HG03135 (cell line): ENCODE measurements at regions not wholly inside any gene's neighbourhood (a gene's known extent, or its start where the extent isn't known, plus 50 kb on each side); places are given as distances from the start of the nearest gene placed in this dataset.

ENCODE experiments used
- ATAC-seq: cut with Tn5 transposase; IDR thresholded peaks from one replicate; pipeline ENCODE4 v1.9.1; 2021; ENCODE audit warnings: mild to moderate bottlenecking, moderate library complexity; ENCODE audit not compliant: unreplicated experiment

GRCh38 chr14:36035675-36036074 is 140.8 kb downstream of the PTCSC3 start:
- no peak for ATAC-seq

GRCh38 chr14:36028665-36029064 is 147.9 kb downstream of the PTCSC3 start:
- ATAC-seq, result no peak

- ATAC-seq, result no peak
Observed at GRCh38 chr14:36028218-36028617, 148.3 kb downstream of the PTCSC3 start.

- ATAC-seq, result no peak
Observed at GRCh38 chr14:36027354-36027753, 149.2 kb downstream of the PTCSC3 start.

- ATAC-seq, result no peak
Observed at GRCh38 chr14:36022765-36023410, 153.6 kb downstream of the PTCSC3 start.

- ATAC-seq, result no peak
Observed at GRCh38 chr14:36021591-36022320, 154.8 kb downstream of the PTCSC3 start.

- no peak for ATAC-seq
Observed at GRCh38 chr14:36021030-36021422, 155.5 kb downstream of the PTCSC3 start.

GRCh38 chr14:36020120-36021029 is 156.1 kb downstream of the PTCSC3 start:
- no peak for ATAC-seq

- ATAC-seq, result no peak
Observed at GRCh38 chr14:36019126-36019525, 157.4 kb downstream of the PTCSC3 start.

GRCh38 chr14:36014236-36014635 is 162.3 kb downstream of the PTCSC3 start:
- ATAC-seq, result no peak

- no peak for ATAC-seq
Observed at GRCh38 chr14:36013483-36013882, 163.0 kb downstream of the PTCSC3 start.

- ATAC-seq, result no peak
Observed at GRCh38 chr14:36012621-36013020, 163.9 kb downstream of the PTCSC3 start.

GRCh38 chr14:36009643-36010042 is 166.9 kb downstream of the PTCSC3 start:
- ATAC-seq, result no peak

- ATAC-seq, result no peak
Observed at GRCh38 chr14:36006623-36007022, 169.9 kb downstream of the PTCSC3 start.

- no peak for ATAC-seq
Observed at GRCh38 chr14:36005670-36006069, 170.9 kb downstream of the PTCSC3 start.

GRCh38 chr14:36001936-36002335 is 174.6 kb downstream of the PTCSC3 start:
- no peak for ATAC-seq

GRCh38 chr14:35999294-35999693 is 173.2 kb downstream of the BRMS1L start:
- no peak for ATAC-seq

- ATAC-seq, result no peak
Observed at GRCh38 chr14:35998303-35998702, 172.2 kb downstream of the BRMS1L start.

GRCh38 chr14:35993684-35993960 is 167.5 kb downstream of the BRMS1L start:
- no peak for ATAC-seq

- no peak for ATAC-seq
Observed at GRCh38 chr14:35992816-35993683, 166.9 kb downstream of the BRMS1L start.

- ATAC-seq, result no peak
Observed at GRCh38 chr14:35991356-35991755, 165.2 kb downstream of the BRMS1L start.
